AG04450 (cell line): ENCODE measurements at regions not wholly inside any gene's neighbourhood (a gene's known extent, or its start where the extent isn't known, plus 50 kb on each side); places are given as distances from the start of the nearest gene placed in this dataset.

Experiments
- CTCF ChIA-PET: fragments of 300-600, 350-600 bp; formaldehyde crosslinking; extraction: SDS; loops from one replicate; lab custom pipeline; 2022; ENCODE audit warnings: antibody characterized with exemption, inconsistent platforms; lab: Charles Lee
- POLR2A ChIA-PET: fragments of 350-600 bp; formaldehyde crosslinking; extraction: SDS; loops from one replicate; lab custom pipeline; 2021; ENCODE audit warnings: antibody characterized with exemption, inconsistent platforms; lab: Yijun Ruan, JAX
- DNase-seq: peaks from one replicate; pipeline ENCODE4 v3.0.0-alpha.2; 2011; ENCODE audit warnings: low read depth, low spot score
- H3K27ac ChIP-seq: one replicate; pipeline ENCODE4 v1.5.1; 2012; ENCODE audit warnings: low read depth, low read length, control low read depth
- H3K27me3 ChIP-seq: one replicate; pipeline ENCODE4 v1.6.0; 2012; ENCODE audit warnings: low read length; ENCODE audit not compliant: control insufficient read depth, insufficient read depth
- H3K4me3 ChIP-seq: 2 replicates; pipeline ENCODE4 v1.5.1; 2011; ENCODE audit warnings: mild to moderate bottlenecking, low read depth, low read length, control low read depth
- H3K9me3 ChIP-seq: 2 replicates; pipeline ENCODE4 v1.5.1; 2012; ENCODE audit warnings: low read length; ENCODE audit not compliant: control insufficient read depth, insufficient read depth
- TF ChIP-seq, protein P1 (sequence below): IDR thresholded peaks from 2 replicates; pipeline ENCODE4 v1.5.1; 2011; ENCODE audit warnings: low read depth, low read length, control low read depth, inconsistent platforms

- TF ChIP-seq, protein P1, sequence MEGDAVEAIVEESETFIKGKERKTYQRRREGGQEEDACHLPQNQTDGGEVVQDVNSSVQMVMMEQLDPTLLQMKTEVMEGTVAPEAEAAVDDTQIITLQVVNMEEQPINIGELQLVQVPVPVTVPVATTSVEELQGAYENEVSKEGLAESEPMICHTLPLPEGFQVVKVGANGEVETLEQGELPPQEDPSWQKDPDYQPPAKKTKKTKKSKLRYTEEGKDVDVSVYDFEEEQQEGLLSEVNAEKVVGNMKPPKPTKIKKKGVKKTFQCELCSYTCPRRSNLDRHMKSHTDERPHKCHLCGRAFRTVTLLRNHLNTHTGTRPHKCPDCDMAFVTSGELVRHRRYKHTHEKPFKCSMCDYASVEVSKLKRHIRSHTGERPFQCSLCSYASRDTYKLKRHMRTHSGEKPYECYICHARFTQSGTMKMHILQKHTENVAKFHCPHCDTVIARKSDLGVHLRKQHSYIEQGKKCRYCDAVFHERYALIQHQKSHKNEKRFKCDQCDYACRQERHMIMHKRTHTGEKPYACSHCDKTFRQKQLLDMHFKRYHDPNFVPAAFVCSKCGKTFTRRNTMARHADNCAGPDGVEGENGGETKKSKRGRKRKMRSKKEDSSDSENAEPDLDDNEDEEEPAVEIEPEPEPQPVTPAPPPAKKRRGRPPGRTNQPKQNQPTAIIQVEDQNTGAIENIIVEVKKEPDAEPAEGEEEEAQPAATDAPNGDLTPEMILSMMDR: no peak
- Histone ChIP-seq H3K9me3 (no peaks in the 10 kb centered on the region), H3K27me3 (no peaks in the 10 kb centered on the region), H3K4me3 (no peak overlapping the region), H3K27ac (no peak overlapping the region)
- CTCF ChIA-PET: no interaction called here
- POLR2A ChIA-PET: no interaction called here
- no peak for DNase-seq
Measured at GRCh38 chr18:44423814-44424644, 256.7 kb upstream of the SETBP1 start.

GRCh38 chr18:44424645-44425035 lies 256.0 kb upstream of the SETBP1 start:
- DNase-seq: no peak
- CTCF ChIA-PET: no interaction called here
- TF ChIP-seq, protein P1: no peak
- Histone ChIP-seq H3K27me3 (no peaks in the 10 kb centered on the region), H3K4me3 (no peak overlapping the region), H3K27ac (no peak overlapping the region), H3K9me3 (no peaks in the 10 kb centered on the region)
- POLR2A ChIA-PET: no interaction called here

- POLR2A ChIA-PET: no interaction called here
- Histone ChIP-seq H3K4me3 (no peak overlapping the region), H3K27ac (no peak overlapping the region), H3K27me3 (no peaks in the 10 kb centered on the region), H3K9me3 (no peaks in the 10 kb centered on the region)
- DNase-seq: no peak
- CTCF ChIA-PET: no interaction called here
- TF ChIP-seq, protein P1: no peak
Measured at GRCh38 chr18:44425161-44425560, 255.5 kb upstream of the SETBP1 start.

DNA sequence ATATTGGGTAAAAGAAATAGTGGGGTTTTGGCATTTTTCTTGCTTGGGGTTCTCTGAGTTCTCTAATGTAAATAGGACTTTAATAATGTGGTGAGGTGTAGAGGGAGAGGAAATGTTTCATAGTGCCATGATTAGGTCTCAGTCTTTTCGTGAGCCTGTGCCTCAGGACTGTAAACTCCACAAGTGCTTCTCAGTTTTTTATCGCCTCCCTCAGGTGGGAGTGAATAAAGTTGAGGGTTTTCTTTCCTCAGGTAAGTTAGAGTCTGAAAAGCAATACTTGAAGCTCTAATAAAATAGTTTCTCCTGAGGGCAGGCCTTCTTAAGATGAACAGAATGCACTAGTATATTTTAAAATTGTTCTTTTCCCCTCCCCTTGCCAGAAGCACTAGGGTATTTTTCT lies 243.1 kb upstream of the SETBP1 start:
- H3K27me3 ChIP-seq: no peaks in the 10 kb centered on the region
- no peak for DNase-seq
- H3K27ac ChIP-seq: no peak overlapping the region
- ChIA-PET CTCF (no interaction called here), POLR2A (no interaction called here)
- TF ChIP-seq, protein P1: no peak
- no peak overlapping the region for H3K4me3 ChIP-seq
- H3K9me3 ChIP-seq: no peaks in the 10 kb centered on the region

- DNase-seq: no peak
- Histone ChIP-seq H3K9me3 (no peaks in the 10 kb centered on the region), H3K4me3 (no peak overlapping the region), H3K27me3 (no peaks in the 10 kb centered on the region), H3K27ac (no peak overlapping the region)
- ChIA-PET CTCF (no interaction called here), POLR2A (no interaction called here)
- TF ChIP-seq, protein P1: no peak
Measured at GRCh38 chr18:44450226-44450625, 230.5 kb upstream of the SETBP1 start.
